ENCODE measurements at regions not wholly inside any gene's neighbourhood (a gene's known extent, or its start where the extent isn't known, plus 50 kb on each side); places are given as distances from the start of the nearest gene placed in this dataset.

DNA sequence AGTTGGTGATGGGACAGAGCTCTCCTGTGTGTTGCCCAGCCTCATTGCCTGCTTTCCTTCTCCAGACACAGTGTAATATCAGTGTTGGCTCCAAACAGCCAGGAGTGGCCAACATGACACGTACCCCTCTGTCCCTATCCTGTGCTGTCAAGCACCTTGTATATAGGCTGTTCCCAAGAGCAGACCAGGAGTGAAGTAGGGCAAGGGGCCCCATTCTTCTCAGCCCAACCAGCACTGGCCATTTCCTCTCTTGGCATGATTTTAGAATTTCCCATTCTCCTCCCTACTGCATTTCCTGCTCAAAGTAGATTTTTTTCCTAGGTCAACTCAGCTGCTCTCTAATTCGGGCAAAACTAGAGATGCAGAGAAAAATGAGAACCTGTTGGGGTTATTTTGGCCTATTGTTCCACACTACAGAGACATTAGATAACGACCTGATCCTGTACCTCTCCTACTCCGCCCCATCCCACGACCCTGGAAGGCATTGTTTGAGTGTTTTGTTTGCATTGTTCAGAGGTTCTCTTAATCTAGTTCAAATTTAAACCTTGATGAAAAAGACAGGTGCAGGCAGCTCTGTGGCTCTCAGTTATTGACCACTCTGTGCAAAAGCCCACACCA is 95.6 kb downstream of the RASSF10 start:
- no peak for DNase-seq (ENCODE audit: low spot score)
- FAIRE-seq: no peak

DNA sequence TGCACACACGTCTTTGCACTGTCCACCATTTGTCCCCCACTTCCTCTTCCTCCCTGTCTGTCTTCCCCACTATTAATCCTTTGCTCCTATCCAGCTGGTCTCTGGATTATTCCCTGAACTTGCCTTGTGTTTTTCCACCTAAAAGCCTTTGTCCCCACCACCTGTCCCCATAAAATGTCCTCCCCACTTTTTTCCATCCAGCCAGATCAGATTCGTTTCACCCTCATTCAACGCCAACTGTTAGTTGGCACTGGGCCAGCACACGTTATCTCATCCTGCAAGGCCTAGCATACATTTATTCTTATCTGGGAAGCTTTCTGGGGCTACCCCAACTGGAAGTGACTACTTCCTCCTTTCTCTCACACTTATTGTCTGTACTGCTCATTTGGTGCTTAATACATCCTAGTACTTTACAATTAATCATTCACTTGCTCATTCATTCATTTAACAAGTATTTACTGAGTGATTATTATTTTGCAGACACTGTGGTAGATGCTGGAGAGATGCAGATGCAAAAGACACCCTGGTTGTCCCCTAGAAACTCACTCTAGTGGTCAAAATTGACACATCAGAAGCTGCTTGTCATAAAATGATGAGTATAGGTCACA is 96.2 kb downstream of the RASSF10 start:
- DNase-seq (ENCODE audit: low spot score) (no peak), FAIRE-seq (no peak)

DNA sequence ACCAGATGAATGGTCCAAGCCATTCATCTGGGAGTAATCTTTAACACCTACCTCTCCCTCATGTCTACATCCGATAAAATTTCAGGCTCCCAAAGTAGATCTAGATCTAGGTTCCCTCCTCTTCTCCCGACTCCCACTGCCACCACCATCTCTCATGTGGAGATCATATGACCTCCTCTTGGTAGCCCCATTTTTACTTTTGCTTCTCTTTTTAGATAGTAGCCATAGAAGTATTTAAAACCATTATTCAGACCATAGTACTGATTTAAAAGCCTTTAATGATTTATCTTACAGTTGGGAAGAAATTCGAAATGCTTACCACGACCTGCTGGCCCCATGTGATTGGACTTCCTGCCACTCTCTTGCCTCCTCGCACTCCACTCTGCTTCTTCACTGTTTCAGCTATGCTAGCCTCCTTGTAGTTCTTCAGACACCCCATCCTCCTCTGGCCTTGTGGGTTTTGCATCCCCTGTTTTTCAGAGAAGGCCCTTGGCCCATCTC is 98.5 kb downstream of the RASSF10 start:
- no peak for FAIRE-seq

DNA sequence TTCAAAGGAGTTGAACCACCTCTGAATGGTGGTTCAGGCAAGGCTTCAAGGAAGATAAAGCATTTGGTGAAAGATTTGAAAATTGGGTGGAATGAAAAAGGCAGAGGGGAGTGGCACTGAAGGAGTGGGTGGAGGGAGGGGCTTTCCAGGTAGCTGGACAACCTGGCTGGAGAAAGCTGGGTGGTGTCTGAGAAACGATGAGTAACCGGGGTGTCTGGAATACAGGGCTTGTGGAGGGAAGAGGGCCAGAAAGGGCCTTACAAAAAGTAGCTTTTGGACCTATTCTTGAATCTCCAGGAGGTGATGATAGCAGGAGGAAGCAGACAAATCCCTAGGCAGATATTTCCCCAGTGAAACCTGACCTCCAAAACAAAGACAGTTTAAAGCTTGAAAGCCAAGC is 99.3 kb downstream of the RASSF10 start:
- FAIRE-seq: no peak
- DNase-seq (ENCODE audit: low spot score): no peak

More for the DNA sequence above, 98.5 kb downstream of the RASSF10 start:
- DNase-seq (ENCODE audit: low spot score): no peak

DNA sequence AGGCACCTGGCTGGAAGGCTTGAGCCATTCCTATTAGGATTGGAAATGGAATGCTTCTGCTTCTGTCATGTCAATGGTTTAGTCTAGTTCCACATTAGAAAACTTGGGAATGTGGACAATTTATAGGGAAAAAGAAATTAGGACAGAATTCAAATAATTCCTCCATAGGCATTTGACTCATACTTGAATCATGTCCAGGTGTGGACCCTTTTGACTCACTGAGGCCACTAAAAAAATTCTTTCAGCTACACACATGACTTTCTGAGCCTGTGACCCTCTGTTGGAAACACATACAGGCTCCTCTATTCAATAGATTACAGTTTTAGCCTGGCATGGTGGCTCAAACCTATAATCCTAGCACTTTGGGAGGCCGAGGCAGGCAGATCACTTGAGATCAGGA is 100.5 kb downstream of the RASSF10 start:
- DNase-seq (ENCODE audit: low spot score): no peak
- FAIRE-seq: no peak

DNA sequence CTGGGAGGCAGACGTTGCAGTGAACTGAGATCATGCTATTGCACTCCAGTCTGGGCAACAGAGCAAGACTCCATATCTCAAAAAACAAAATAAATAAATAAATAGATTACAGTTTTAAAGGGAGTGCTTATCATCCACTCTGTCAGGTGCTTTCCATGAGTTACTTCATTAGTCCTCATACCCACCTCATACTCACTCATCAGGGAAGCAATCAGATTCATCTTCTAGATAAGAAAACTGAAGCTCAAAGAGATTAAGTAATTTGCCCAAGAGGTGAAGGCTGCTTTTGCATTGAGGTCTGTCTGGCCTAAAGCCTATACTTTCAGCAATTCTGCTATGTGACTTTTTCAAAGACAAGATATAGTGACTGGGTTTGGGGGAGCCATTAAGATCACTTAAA is 101.0 kb downstream of the RASSF10 start:
- FAIRE-seq: no peak

DNA sequence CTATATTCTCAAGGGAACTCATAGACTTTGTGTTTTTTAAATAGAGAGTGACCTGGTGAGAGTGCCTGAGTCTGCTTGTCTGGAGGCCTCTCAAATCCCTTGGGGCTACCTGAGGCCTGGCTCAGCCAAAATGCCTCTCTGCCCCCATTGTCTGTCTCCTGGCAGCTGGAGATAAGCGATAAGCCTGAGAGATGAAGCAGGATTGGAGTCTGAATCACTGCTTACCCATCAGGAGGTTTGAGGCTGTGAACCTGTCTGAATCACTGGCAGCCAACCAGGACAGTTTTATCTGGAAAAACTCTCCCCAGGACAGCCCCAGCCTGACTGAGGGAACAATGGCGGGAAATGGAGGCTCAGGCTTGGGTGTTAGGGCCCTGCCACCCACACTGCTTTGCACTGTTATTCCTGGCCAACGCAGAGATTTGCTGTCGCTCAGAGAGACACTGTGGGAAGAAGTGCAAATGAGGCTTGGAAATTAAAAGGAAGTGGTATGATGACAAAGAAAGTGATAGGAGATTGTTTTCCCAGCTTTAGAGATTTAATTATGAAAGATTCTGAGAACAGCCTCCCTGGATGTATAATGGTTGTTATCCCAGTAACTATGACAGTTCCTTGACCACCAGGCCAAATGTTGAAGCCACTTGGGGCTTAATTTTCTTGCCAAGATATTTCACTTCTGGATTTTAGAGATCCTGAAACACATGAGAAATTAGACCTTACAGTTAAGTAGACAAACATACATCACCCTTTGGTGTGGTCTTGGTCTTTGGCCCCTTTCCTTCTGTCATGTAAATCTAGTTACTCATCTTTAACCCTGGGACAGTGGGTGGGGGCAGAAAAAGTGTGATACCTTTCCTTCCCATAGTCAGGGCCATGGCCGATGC is 102.1 kb downstream of the RASSF10 start:
- FAIRE-seq: peak; percentile 32
- peak; percentile 58 for DNase-seq (ENCODE audit: low spot score)

More for the DNA sequence above, 101.0 kb downstream of the RASSF10 start:
- DNase-seq (ENCODE audit: low spot score): no peak

DNA sequence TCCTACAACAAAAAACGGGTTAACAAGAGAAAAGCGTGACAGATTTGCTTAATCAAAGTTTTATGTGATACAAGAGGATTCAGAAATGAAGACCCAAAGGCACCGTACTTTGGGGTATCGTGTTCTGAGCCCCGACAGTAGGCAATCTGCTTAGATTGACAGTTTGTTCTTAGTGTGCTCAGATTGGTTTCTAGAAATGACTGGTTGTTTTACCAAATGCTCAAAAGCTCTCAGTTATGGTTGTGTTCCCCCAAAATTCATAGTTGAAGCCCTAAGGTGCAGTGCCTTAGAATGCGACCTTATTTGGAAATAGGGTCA is 102.7 kb downstream of the RASSF10 start:
- FAIRE-seq (no peak), DNase-seq (ENCODE audit: low spot score) (no peak)

DNA sequence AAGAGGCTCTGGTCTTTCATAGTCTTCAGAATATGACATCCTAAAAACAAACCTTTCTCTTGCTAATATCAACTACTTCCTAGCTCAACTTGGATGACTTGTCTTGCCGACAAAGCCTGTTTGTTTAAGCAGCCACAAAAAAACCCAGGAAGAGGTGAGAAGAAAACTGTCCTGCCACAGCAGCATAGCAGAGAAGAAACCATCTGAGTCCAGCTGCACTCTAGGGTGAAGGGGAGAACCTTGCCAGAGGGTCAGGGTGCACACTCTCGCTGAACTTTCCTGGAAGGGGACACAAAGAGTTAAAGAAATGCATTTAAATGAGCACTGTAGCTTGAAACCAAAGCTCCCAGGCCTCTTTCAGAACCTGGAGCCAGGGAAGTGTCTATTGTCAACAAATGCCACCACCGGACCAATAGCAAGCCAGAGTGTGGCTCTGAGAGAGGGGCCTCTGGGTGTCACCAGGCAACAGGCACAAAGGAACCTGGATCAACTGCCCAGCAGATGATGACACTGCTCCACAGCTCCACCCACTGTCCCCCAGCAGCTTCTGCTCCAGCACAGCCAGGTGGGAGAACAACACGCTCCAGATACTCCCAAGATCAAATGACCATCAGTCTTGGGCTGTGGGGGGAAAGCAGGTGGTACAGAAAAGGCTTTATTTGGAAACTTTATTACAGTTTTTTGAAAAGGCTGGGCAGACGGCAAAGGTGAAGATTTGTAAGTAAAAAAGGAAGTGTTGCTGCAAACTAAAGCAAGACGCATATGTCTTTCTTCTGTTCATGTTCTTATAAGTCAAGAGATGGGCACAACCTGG is 105.7 kb downstream of the RASSF10 start:
- no peak for FAIRE-seq
- no peak for DNase-seq (ENCODE audit: low spot score)

DNA sequence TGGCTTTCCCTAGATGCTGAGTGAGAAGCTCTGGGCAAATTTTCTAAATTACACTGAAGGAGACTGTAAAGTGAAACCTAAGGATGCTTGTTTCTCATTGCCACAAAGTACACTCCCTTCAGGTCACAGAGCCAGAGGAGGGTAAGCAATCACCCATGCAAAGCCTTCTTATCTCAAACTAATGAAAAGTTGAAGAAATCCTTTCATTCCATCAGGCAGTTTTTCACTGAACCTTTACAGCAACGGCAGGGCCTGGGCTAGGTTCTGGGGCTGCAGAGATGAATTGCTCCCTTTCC is 106.2 kb downstream of the RASSF10 start:
- no peak for DNase-seq (ENCODE audit: low spot score)
- FAIRE-seq: no peak

DNA sequence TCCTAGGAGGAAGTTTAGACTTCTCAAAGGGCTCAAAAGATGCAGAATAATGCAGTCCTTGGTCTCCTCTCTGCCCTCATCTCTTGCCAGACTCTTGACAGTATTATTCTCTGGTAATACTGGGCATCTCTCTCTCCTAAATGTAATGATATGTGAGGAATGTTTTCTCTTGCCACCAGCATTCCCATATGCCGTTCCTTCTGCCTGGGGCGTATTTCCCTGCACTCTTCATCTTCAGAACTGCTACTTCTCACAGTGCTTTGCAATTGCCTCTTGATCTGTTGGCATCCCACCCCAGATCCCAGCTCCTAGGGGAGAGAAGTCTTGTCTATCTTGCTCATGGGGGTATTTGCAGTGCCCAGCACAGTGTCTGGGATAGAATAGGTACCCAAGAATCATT is 107.4 kb downstream of the RASSF10 start:
- DNase-seq (ENCODE audit: low spot score): no peak
- no peak for FAIRE-seq

DNA sequence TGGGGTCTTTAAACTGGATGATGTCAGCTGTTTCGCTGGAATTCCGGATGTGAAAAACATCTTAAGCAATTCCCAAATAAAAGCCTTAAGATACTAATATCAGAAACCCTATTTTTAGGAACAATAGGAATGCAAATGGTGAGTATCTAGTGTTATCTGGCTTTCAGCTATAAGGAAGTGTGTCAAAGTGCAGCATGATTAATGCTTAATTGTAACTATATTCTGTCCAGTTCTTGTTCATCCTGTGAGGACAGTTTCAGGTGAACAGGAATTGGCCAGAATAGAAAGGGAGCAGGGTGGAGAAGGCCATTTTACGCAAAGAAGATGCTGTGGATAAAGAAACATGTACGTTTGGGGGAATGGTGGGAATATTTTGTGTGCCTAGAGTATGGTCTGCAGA is 108.2 kb downstream of the RASSF10 start:
- FAIRE-seq: no peak
- DNase-seq (ENCODE audit: low spot score): no peak

DNA sequence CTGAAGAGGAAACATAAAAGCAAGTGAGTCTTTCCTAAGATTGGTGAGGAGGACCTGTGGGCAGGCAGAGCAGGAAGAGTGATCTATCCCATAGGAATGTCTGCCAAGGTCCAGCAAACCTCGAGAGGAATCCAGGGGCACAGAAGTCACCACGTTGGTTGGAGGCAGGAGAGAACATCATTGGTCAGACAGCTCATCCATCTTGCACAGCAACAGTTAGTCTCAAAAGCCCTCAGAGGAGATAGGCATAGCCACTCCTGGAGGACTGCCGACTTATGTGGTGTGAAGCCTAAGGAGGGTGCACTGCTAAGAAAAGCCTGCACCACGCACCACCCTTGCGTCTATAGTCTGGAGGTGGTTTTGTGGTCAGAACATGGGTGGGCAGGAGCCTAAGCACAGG is 109.1 kb downstream of the RASSF10 start:
- DNase-seq (ENCODE audit: low spot score) (peak; percentile 87), FAIRE-seq (no peak)

DNA sequence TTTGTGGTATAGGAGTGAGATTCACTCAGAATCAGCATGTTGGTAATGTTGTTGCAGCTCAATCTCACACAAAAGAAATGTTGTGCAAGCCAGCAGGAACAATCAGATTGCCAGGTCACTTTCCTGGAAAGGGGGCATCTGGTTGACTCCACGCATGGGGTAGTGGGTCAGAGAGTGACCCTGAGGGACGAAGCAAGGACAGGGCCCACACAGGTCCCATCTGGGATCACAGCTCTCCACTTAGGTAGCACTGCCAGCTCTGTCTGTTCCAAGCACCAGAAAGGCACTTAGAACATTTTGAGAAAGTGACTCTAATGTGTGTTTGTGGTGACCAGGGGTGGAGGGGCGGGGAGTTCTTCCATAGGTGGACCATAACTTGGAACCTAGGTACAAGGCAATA is 109.5 kb downstream of the RASSF10 start:
- FAIRE-seq (no peak), DNase-seq (ENCODE audit: low spot score) (no peak)

DNA sequence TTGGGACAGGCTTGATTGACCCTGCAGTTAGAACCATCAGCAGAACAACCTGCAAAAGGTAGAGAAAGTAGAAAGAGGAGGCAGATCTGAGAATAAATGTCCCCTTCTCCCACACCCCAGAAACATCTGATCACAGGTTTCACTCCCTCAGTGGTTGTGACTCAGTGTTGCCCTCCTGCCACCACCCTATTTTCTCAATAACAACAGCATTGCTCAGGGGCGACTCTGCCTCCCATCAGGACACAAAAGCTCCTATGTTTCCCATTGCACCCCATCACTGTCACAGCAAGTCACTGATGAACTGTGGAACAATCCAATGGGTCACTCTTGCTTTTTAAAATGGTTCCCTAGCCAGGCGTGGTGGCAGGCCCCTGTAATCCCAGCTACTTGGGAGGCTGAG is 110.2 kb downstream of the RASSF10 start:
- DNase-seq (ENCODE audit: low spot score) (no peak), FAIRE-seq (no peak)

DNA sequence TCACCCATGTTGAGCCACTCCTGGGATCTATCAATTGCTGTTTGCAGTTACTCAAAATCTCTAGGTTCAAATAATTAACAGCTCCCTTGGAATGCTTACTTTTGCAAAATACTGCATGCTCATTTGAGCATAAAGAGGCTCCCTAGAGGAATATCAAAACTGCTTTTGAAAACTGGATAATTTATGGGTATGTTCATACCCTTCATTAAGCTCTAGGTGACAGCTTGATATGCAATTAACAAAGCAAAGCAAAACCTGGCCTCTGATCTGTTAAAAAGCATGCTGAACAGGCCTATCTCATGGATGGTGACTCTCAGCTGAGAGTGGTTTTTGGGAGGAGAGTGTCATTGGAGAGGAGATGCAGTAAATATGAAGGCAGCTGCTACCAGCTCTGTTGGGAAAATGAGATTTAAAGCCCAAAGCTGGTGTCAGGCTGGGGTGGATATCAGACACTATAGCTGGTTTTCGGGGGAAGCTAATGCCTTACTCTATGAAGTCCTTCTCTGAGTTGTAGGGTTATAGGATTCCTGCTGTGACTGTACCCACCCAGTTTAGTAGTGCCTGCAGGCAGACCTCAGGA is 110.9 kb downstream of the RASSF10 start:
- DNase-seq (ENCODE audit: low spot score) (no peak), FAIRE-seq (no peak)

DNA sequence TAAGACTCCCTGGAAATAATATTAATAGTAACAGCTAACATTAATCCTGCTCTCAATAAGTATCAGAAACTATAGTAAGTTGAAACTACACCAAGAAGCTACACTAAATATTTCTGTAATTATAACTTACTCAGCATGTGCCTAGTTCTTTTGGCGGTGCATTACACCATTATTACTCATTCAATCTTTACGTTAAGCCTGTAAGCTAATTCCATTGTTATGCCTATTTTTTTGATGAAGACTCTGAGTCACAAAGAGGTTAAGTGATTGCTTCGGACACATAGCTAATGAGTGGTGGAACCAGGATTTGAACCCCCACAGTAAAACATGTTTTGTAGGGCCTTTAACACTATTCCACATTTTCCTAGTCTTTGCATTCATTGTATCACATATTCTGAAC is 111.6 kb downstream of the RASSF10 start:
- FAIRE-seq (no peak), DNase-seq (ENCODE audit: low spot score) (no peak)

DNA sequence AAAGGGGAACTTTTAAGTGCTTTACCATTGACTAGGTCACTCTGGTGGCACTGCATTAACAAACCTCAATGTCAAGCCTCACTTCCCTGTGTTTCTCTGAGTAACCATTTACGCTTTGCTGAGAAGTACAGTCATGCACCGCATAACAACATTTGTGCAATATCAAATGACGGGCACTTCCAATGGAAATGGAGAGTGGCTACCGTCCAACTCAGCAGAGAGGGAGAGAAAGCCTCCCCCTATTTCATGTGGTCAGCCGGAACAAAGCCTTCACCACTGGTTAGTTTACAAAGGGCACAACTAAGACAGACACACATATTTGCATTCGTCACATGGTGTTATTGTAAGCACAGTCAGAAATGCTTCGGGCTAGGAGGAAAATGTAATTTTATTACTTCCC is 117.3 kb downstream of the RASSF10 start:
- peak; percentile 72 for FAIRE-seq
- DNase-seq (ENCODE audit: low spot score): peak; percentile 68

DNA sequence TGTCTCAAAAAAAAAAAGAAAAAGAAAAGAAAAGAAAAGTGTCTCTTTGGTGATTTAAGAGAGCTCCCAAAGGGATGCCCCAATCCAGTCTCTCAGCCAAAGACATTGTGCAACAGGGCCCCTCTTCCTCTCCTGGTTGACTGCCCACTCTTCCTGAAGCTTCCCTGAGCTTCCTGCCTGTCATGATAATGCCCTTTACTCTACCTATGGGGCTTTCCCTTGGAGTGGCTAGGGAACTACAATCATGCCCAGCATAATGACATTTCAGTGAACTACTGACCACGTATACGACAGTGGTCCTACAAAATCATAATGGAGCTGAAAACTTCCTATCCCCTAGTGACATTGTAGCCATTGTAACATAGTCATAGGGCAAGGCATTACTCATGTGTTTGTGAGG is 118.0 kb downstream of the RASSF10 start:
- no peak for DNase-seq (ENCODE audit: low spot score)
- FAIRE-seq: no peak

DNA sequence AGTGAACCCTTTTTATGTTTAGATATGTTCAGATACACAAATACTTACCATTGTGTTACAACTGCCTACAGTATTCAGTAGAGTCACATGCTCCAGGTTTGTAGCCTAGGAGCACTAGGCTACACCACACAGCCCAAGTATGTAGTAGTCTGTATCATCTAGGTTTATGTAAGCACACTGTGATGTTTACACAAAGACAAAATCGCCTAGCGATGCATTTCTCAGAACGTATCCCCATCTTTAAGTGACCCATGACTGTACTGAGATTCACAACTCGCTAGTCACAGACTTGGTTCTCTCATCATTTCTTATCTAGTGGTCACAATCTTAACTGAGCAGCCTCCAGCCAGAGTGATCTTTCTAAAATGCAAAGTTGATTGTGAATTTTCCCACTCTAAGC is 119.2 kb downstream of the RASSF10 start:
- FAIRE-seq (no peak), DNase-seq (ENCODE audit: low spot score) (no peak)

DNA sequence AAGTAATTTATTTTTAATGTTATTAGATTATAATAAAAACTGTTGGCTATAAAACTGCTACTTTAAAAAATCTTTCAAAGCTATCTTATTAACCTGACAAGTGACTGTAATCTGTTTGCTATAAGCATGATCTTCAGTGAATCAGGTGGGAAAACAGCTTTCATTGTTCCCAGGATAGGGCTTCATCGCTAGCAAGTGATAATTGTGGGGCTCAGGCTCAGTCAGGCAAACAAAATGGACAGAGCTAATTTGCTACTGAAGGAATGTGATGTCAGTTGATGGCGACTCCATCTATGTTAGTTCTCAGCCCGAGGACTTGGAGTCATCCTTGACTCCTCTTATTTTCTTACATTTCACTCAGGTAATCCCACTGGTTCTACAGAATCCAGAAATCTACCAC is 125.0 kb downstream of the RASSF10 start:
- DNase-seq (ENCODE audit: low spot score) (no peak), FAIRE-seq (no peak)

DNA sequence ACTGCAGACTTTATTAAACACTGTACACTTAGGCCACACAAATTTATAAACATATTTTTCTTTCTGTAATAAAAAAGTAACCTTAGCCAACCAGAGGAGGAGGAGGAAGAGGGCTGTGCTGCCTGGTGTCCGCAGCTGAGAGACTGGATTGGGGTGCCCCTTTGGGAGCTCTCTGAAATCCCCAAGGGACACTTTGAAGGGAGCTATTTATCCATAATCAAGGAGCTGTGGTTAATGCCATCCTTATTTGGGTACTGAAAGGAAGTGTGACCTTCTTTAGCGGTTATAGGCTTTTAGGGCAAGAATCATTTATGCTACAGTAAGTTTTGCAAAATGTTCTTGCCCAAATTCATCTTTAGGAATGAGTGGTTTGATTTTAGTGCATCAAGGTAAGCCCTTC is 125.8 kb downstream of the RASSF10 start:
- DNase-seq (ENCODE audit: low spot score) (no peak), FAIRE-seq (no peak)

Measured in urothelium cell line (cell line).